ENCODE measurements at regions not wholly inside any gene's neighbourhood (a gene's known extent, or its start where the extent isn't known, plus 50 kb on each side); places are given as distances from the start of the nearest gene placed in this dataset.

DNA sequence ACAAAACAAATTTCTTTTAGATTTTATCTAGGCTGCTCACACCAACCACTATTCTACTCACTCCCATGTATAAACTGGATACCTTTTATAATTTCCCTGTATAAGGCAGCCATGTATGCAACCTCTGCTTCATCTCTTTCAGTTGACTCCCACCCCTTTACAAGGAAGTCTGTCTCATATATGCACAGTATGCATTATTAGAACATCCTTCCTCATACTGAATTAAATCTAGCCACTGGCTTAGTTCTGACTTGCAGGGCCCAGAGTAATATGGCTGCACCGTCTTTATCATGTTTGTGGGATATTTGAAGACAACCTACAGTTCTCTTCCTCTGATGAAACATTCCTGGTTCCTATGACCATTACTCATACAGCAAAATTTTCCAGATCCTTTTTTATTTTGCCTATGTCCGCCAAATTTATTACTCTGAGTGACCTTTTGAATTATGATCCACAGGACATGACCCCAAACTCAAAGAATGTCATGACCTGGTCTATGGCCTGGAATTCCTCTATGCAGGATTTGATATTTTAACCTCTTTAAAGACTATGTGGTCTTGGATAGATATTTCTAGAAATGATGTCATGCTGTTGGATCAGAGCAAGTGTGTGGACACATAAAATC is 76.6 kb upstream of the ITGA1 start:
- H3K9me3 ChIP-seq, result no peaks in the 10 kb centered on the region
- H3K36me3 ChIP-seq, result no peaks in the 10 kb centered on the region
- TF ChIP-seq, protein P1, sequence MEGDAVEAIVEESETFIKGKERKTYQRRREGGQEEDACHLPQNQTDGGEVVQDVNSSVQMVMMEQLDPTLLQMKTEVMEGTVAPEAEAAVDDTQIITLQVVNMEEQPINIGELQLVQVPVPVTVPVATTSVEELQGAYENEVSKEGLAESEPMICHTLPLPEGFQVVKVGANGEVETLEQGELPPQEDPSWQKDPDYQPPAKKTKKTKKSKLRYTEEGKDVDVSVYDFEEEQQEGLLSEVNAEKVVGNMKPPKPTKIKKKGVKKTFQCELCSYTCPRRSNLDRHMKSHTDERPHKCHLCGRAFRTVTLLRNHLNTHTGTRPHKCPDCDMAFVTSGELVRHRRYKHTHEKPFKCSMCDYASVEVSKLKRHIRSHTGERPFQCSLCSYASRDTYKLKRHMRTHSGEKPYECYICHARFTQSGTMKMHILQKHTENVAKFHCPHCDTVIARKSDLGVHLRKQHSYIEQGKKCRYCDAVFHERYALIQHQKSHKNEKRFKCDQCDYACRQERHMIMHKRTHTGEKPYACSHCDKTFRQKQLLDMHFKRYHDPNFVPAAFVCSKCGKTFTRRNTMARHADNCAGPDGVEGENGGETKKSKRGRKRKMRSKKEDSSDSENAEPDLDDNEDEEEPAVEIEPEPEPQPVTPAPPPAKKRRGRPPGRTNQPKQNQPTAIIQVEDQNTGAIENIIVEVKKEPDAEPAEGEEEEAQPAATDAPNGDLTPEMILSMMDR (IDR thresholded peaks at IDR 0.05), result no peak
- no peak for DNase-seq
- peak overlapping the region; percentile 8 to 34 for H3K27ac ChIP-seq
- no peak overlapping the region for H3K4me3 ChIP-seq
- intact Hi-C loops (cut with DNase I; ENCODE audit: low total_unique reads), result no loop called here
- H3K4me1 ChIP-seq, result peaks cover 0 to 47% (median 10%) of the 10 kb centered on the region in 4 donors
- H3K27me3 ChIP-seq, result no peaks in the 10 kb centered on the region

DNA sequence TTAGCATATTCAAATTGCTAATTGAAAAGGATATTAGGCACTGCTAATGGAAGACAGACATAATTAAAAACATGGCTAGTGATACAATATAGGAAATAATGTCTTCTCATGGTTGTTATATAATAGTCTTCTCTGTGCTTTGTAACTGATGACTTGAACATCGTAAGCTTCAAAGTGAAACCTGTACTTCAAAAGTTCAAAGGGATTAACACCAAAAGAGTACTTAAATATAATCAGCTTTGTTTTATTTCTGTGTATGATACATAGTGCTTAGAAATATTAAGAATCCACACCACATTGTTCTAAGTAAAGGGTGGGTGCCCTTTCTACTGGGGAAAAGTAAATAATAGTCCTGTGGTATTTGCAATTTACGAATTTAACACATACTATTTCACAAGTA is 75.4 kb upstream of the ITGA1 start:
- no peak for DNase-seq
- Histone ChIP-seq H3K4me3 (no peak overlapping the region), H3K4me1 (peaks cover 0 to 43% (median 10%) of the 10 kb centered on the region in 4 donors), H3K36me3 (no peaks in the 10 kb centered on the region), H3K27me3 (no peaks in the 10 kb centered on the region), H3K9me3 (no peaks in the 10 kb centered on the region), H3K27ac (no peak overlapping the region)
- TF ChIP-seq, protein P1 (IDR thresholded peaks at IDR 0.05), result no peak
- intact Hi-C loops (cut with DNase I; ENCODE audit: low total_unique reads), result no loop called here

DNA sequence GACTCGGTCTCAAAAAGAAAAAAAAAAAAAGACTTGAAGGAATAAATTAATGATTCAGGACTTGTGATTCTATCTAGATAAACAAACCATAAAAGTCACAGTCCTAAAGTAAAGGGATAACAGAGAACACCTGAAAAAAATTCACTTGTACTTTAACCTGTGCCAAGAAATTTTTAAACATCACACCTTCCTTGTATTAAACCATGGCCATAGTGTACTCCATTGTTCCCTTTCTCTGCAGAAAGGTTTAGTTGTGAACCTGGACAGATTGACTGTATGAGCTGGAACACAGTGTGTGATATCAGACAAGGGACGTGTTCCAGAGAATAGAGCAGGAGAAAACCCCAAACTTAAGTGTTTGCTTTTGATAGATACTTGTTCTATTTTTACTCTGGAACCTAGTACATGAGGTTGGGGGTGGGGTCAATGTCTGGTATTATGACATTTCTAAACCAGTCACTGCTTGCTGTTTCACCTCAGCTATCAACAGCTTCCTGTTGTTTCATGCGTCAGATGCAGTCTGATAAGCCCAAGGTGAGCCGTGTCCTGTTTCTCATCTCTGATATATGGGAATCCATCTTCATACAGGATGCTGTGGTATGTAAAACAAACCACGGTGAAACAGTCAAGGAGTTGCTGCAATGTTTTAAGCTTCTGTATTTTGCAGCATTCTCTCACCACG is 62.5 kb upstream of the ITGA1 start:
- H3K4me1 ChIP-seq, result peaks cover 0 to 35% (median 7%) of the 10 kb centered on the region in 4 donors
- intact Hi-C loops (cut with DNase I; ENCODE audit: low total_unique reads), result no loop called here
- no peak for DNase-seq
- H3K27ac ChIP-seq, result peak overlapping the region in 1 of 2 donors; percentile 16
- H3K36me3 ChIP-seq, result no peaks in the 10 kb centered on the region
- no peaks in the 10 kb centered on the region for H3K9me3 ChIP-seq
- no peak overlapping the region for H3K4me3 ChIP-seq
- H3K27me3 ChIP-seq, result no peaks in the 10 kb centered on the region
- TF ChIP-seq, protein P1 (IDR thresholded peaks at IDR 0.05), result no peak

DNA sequence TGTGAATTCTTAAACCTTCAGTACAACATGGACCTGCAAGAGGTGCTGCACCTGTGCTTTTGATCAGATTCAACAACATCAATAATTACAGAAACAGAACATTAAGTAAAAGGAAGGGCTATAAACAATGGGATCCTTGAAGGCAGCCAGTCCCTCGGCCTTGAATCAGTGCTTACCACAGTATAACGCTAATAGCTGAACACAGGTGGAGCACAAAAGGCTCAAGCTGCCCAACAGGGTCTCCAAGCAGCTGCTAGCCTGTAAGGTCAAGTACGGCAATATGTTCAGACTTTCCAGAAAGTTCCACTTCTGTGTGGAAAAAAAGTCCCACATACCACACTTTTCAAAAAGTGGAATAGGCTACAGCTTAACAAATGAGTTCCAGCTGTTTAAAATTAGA is 61.9 kb upstream of the ITGA1 start:
- no peaks in the 10 kb centered on the region for H3K9me3 ChIP-seq
- no peaks in the 10 kb centered on the region for H3K27me3 ChIP-seq
- TF ChIP-seq, protein P1 (IDR thresholded peaks at IDR 0.05), result no peak
- DNase-seq, result no peak
- peaks cover 0 to 35% (median 7%) of the 10 kb centered on the region in 4 donors for H3K4me1 ChIP-seq
- no peaks in the 10 kb centered on the region for H3K36me3 ChIP-seq
- intact Hi-C loops (cut with DNase I; ENCODE audit: low total_unique reads), result no loop called here
- H3K27ac ChIP-seq, result peak overlapping the region in 1 of 2 donors; percentile 16
- no peak overlapping the region for H3K4me3 ChIP-seq

DNA sequence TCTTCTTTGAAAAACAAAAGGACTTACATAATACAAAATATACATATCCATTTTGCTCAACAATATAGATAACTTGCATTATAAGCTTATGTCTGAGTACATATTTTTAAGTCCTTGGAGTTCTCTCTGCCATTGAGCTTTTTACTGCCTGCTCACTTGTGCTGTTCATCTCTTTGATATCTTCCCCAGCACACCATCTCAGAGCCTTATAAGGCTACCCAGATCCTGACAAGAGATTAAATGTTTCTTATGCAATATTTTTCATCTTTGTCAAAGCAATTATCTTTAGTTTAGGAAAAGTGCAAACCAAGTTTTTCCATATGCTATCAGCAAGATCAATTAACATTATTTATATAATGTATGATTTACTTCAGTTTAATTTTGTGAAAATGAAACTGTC is 60.7 kb upstream of the ITGA1 start:
- intact Hi-C loops (cut with DNase I; ENCODE audit: low total_unique reads), result no loop called here
- Histone ChIP-seq H3K27me3 (no peaks in the 10 kb centered on the region), H3K4me3 (no peak overlapping the region), H3K27ac (peak overlapping the region; percentile 10 to 45), H3K9me3 (no peaks in the 10 kb centered on the region), H3K4me1 (peaks cover 0 to 35% (median 7%) of the 10 kb centered on the region in 4 donors), H3K36me3 (no peaks in the 10 kb centered on the region)
- no peak for DNase-seq
- TF ChIP-seq, protein P1 (IDR thresholded peaks at IDR 0.05), result no peak

Measured in tibial artery (tissue), 4 donors.